ENCODE measurements at regions not wholly inside any gene's neighbourhood (a gene's known extent, or its start where the extent isn't known, plus 50 kb on each side); places are given as distances from the start of the nearest gene placed in this dataset.
"Not testable (repeated sequence)": the region's sequence is repeated elsewhere in the genome, so short reads cannot be mapped to it uniquely, and the experiment has no call there.

- no peak for DNase-seq
These were observed 60.2 kb downstream of the LSMEM1 start for GRCh38 chr7:112540839-112541577.

GRCh38 chr7:112546723-112547513 is 66.1 kb downstream of the LSMEM1 start:
- no peak for DNase-seq

GRCh38 chr7:112547916-112548315 is 67.1 kb downstream of the LSMEM1 start:
- no peak for DNase-seq

DNA sequence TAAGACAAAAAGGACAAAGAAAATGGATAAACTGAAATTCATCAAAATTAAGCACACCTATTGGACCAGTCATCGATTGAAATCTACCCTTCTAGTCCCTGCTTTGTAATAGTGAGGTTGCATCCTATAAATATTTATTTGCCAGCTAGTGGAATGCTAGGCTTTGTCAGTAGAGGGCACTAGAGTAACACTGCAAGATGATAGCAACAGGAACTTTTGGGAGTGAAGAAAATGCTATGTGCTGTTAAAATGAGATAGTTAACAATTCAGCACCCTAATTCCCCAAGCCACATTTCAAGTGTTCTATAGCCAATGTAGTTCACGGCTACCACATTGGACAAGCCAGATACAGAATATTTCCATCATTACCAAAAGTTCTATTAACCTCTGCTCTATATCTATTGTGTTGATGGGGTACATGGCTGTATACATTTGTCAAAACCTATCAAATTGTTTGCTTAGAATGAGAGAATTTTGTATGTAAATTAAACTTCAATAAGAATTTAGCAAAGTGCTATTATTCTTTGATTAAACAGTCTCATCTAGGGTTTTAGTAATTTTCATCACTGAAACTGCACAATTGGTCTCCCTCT is 69.8 kb downstream of the LSMEM1 start:
- no peak for DNase-seq

DNA sequence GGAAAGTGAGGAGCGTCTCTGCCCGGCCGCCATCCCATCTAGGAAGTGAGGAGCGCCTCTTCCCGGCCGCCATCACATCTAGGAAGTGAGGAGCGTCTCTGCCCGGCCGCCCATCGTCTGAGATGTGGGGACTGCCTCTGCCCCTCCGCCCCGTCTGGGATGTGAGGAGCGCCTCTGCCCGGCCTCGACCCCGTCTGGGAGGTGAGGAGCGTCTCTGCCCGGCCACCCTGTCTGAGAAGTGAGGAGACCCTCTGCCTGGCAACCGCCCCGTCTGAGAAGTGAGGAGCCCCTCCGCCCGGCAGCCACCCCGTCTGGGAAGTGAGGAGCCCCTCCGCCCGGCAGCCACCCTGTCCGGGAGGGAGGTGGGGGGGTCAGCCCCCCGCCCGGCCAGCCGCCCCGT is 70.7 kb downstream of the LSMEM1 start:
- not testable (repeated sequence) for DNase-seq

GRCh38 chr7:112554591-112554990 is 73.8 kb downstream of the LSMEM1 start:
- DNase-seq, result no peak

GRCh38 chr7:112556633-112557032 is 75.8 kb downstream of the LSMEM1 start:
- DNase-seq, result peak in 1 of 2 experiments; percentile 26

- DNase-seq, result no peak
These were observed 85.9 kb downstream of the LSMEM1 start for GRCh38 chr7:112566442-112567324.

GRCh38 chr7:112567388-112567787 is 86.6 kb downstream of the LSMEM1 start:
- DNase-seq, result no peak

DNA sequence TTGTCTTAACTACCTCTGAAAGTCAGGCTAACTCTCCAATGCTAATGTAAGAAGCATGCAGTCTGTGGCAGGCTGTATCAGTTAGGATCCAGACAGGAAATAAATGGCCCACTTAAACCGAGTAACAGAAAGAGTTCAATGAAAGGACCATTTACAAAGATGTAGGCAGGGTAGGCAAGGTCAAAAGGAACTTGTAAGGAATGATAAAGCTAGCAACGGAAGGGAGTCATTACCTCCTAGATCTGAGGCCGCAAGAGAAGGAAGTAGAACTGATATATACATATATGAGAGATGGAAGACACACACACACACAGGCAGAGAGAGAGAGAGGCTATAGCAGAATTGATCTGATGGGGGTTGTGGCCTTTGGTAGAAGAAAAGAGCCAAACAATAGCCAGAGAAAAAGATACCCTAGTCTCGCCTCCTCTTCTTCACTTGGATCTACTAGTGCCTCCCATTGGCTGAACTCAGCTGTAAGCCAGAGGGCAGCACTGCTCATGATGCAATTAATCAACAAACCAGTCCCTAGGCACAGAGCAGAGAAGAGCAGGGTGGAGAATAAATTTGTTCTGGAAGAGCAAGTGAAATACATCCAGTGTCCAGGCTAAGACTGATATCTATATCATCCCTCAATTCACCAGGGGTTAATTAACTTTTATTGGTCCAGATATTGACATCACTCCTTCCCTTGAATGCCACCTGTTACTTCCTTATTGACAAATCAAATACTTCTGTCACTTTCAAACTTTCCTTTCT is 91.2 kb downstream of the LSMEM1 start:
- no peak for DNase-seq

DNA sequence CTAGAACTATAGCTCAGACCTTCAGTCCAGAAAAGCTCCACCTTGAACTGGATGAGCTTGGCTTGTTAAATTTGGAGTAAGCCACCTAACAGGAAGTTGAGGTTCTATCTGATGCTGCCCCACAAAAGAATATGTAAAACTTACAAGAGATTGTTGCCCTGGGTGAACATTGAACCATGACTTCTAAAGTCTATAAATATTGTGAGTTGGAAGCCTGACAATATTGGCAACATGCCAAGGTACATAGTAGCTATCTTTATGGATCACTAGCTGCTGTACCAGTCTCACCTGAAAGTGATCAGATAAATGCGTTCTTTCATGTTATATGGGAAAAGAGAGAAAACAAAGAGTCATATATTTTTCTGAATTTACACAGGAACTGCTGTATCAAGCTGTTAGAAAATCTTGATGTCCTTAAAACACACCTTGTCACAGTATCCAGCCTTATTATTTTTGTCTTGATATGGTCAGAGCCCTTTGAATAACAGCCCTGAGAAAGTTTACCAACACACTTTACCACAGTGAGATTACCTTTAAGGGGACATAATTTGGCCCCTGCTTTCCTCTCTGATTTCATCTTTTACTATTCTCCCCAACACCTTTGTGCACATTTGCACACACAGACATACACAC is 92.0 kb downstream of the LSMEM1 start:
- DNase-seq, result no peak

GRCh38 chr7:112573302-112574039 is 92.7 kb downstream of the LSMEM1 start:
- no peak for DNase-seq

DNA sequence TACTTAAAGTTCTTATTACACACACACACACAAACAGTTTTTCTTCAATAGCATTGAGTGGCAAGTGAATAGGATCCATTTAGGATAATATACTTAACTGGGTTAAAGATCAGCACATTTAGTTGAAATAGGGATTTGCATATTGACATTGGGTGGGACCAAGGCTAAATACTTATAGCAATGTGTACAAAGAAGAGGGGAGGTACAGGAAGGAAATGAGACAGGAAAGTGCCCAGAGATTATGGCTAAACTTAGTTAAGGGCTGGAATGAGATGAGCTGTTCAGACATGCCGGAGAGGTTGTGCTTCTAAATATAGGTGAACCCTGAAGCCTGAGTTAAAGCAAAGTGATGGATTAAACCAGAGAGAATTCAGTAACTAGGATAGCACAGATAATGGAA is 95.1 kb downstream of the LSMEM1 start:
- DNase-seq, result no peak

- no peak for DNase-seq
These were observed 98.6 kb downstream of the LSMEM1 start for GRCh38 chr7:112579388-112579787.

GRCh38 chr7:112580717-112581435 is 100.1 kb downstream of the LSMEM1 start:
- no peak for DNase-seq

GRCh38 chr7:112581529-112581928 is 100.7 kb downstream of the LSMEM1 start:
- no peak for DNase-seq

DNA sequence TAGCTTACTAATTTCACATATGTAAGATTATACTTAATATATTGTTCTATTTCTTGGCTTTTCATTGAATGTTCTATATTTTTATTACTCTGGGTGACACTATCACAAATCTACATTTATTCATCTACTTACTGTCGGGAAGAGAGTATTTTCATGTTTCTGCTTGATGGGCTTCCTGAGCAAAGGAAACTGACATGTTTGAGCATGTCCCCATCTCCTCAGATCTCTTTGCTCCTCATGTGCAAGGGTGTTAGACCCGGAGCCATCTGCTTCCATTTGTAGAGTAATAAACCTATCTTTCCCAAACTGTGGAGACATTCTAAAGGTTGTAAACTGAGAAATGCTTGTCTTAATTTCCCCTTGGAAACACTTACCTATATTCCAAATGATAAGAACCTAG is 103.5 kb downstream of the LSMEM1 start:
- no peak for DNase-seq

- DNase-seq, result no peak
These were observed 106.7 kb downstream of the LSMEM1 start for GRCh38 chr7:112587504-112587903.

- DNase-seq, result not testable (repeated sequence)
These were observed 111.9 kb downstream of the LSMEM1 start for GRCh38 chr7:112592565-112593263.

GRCh38 chr7:112594397-112594796 is 113.6 kb downstream of the LSMEM1 start:
- no peak for DNase-seq
